ENCODE measurements at regions not wholly inside any gene's neighbourhood (a gene's known extent, or its start where the extent isn't known, plus 50 kb on each side); places are given as distances from the start of the nearest gene placed in this dataset.

DNA sequence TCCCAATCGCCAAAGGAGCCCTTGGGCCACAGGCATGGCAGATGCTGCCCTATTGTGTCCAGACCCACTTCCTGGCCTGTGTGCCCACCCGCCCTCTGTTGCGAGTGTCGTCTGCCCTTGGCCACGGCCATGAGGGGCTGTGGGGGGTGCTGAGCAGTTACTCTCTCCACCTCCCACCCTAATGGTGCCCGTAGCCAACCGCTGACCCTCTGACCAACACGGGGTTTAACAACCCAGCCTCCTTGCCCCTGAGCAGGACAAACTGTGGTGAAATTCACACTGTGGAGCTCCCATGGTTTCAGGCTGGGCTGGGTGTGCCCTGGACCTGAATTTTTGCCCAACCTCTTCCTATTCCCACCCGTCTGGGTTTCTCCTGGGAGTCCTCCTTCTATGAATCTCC, 145.7 kb upstream of the HDAC4 start:
- TF ChIP-seq FOXP2 (optimal IDR thresholded peaks at IDR 0.05; ENCODE audit: borderline replicate concordance, extremely low read depth, extremely low read length, insufficient read depth): no peak
- TF ChIP-seq POLR2AphosphoS5 (IDR thresholded peaks at IDR 0.05; ENCODE audit: low read depth, low read length): no peak
- no peak for TF ChIP-seq TAF1 (IDR thresholded peaks at IDR 0.05; ENCODE audit: borderline replicate concordance, insufficient read depth, low read length)
- no peak for TF ChIP-seq SIN3A (IDR thresholded peaks at IDR 0.05; ENCODE audit: borderline replicate concordance, insufficient read depth, low read length)
- TF ChIP-seq, protein P1, sequence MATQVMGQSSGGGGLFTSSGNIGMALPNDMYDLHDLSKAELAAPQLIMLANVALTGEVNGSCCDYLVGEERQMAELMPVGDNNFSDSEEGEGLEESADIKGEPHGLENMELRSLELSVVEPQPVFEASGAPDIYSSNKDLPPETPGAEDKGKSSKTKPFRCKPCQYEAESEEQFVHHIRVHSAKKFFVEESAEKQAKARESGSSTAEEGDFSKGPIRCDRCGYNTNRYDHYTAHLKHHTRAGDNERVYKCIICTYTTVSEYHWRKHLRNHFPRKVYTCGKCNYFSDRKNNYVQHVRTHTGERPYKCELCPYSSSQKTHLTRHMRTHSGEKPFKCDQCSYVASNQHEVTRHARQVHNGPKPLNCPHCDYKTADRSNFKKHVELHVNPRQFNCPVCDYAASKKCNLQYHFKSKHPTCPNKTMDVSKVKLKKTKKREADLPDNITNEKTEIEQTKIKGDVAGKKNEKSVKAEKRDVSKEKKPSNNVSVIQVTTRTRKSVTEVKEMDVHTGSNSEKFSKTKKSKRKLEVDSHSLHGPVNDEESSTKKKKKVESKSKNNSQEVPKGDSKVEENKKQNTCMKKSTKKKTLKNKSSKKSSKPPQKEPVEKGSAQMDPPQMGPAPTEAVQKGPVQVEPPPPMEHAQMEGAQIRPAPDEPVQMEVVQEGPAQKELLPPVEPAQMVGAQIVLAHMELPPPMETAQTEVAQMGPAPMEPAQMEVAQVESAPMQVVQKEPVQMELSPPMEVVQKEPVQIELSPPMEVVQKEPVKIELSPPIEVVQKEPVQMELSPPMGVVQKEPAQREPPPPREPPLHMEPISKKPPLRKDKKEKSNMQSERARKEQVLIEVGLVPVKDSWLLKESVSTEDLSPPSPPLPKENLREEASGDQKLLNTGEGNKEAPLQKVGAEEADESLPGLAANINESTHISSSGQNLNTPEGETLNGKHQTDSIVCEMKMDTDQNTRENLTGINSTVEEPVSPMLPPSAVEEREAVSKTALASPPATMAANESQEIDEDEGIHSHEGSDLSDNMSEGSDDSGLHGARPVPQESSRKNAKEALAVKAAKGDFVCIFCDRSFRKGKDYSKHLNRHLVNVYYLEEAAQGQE (IDR thresholded peaks at IDR 0.05; ENCODE audit: insufficient read depth in 1 of 2, low read depth in 2 of 2, low read length in 2 of 2): no peak
